GM19238 (cell line): ENCODE measurements at regions not wholly inside any gene's neighbourhood (a gene's known extent, or its start where the extent isn't known, plus 50 kb on each side); places are given as distances from the start of the nearest gene placed in this dataset.

Source experiments
- DNase-seq: peaks from one replicate; pipeline ENCODE4 v3.0.0; 2011; ENCODE audit warnings: low spot score; ENCODE audit not compliant: insufficient read length

- DNase-seq: no peak
Measured at GRCh38 chr3:95607926-95608325, 1206.5 kb upstream of the EPHA6 start.

- DNase-seq: no peak
Measured at GRCh38 chr3:95609411-95609810, 1205.0 kb upstream of the EPHA6 start.

GRCh38 chr3:95612611-95613010 is 1201.8 kb upstream of the EPHA6 start:
- no peak for DNase-seq

GRCh38 chr3:95613993-95614392 is 1200.4 kb upstream of the EPHA6 start:
- DNase-seq: no peak

GRCh38 chr3:95615592-95616310 is 1198.6 kb upstream of the EPHA6 start:
- no peak for DNase-seq

- DNase-seq: no peak
Measured at GRCh38 chr3:95626107-95626506, 1188.3 kb upstream of the EPHA6 start.

GRCh38 chr3:95627293-95627692 is 1187.1 kb upstream of the EPHA6 start:
- no peak for DNase-seq

- DNase-seq: no peak
Measured at GRCh38 chr3:95627697-95628096, 1186.7 kb upstream of the EPHA6 start.

GRCh38 chr3:95629802-95630201 is 1184.6 kb upstream of the EPHA6 start:
- no peak for DNase-seq

GRCh38 chr3:95645291-95645690 is 1169.1 kb upstream of the EPHA6 start:
- no peak for DNase-seq

- DNase-seq: no peak
Measured at GRCh38 chr3:95654570-95655362, 1159.6 kb upstream of the EPHA6 start.

- no peak for DNase-seq
Measured at GRCh38 chr3:95655363-95655986, 1158.9 kb upstream of the EPHA6 start.

GRCh38 chr3:95670765-95671164 is 1143.6 kb upstream of the EPHA6 start:
- no peak for DNase-seq

- no peak for DNase-seq
Measured at GRCh38 chr3:95673215-95673614, 1141.2 kb upstream of the EPHA6 start.

- no peak for DNase-seq
Measured at GRCh38 chr3:95705786-95706418, 1108.5 kb upstream of the EPHA6 start.

GRCh38 chr3:95707268-95707667 is 1107.1 kb upstream of the EPHA6 start:
- DNase-seq: no peak

GRCh38 chr3:95710684-95711083 is 1103.7 kb upstream of the EPHA6 start:
- no peak for DNase-seq

GRCh38 chr3:95711789-95712188 is 1102.6 kb upstream of the EPHA6 start:
- DNase-seq: no peak

- no peak for DNase-seq
Measured at GRCh38 chr3:95715128-95715527, 1099.3 kb upstream of the EPHA6 start.

- DNase-seq: no peak
Measured at GRCh38 chr3:95717048-95717447, 1097.3 kb upstream of the EPHA6 start.

- DNase-seq: no peak
Measured at GRCh38 chr3:95718168-95718567, 1096.2 kb upstream of the EPHA6 start.

- no peak for DNase-seq
Measured at GRCh38 chr3:95719481-95719880, 1094.9 kb upstream of the EPHA6 start.
